CD4-positive, alpha-beta T cell treated with Interleukin-15 for 4 hours (primary cell): ENCODE measurements at regions not wholly inside any gene's neighbourhood (a gene's known extent, or its start where the extent isn't known, plus 50 kb on each side); places are given as distances from the start of the nearest gene placed in this dataset.

Experiments
- DNase-seq: peaks from one replicate; pipeline ENCODE4 v3.0.0-alpha.2; 2020; ENCODE audit warnings: low spot score

DNA sequence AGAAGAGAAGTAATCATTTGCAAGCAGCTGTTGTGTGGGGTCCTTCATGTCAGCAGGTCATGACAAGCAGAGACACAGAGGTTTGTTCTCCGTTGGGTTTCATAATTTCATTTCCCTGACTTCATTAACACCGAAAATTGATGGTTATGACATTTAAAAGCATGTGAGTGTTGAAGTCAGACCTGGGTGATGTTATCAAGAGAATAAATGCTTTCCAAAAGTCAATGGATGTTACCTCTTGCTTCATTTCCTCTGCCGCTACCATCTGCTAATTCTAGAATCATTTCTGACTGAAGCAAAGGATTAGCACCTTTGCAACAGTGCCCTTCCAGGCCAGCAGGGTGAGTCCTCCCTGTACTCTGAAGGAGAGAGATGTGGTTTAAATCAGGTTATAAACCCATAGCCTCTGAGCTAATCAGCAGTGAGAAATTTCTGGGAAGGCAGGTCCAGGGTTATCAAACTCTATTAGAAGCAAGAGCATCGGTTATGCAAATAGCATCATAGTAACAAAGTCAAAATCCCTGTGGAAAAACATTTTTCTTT lies 446.2 kb downstream of the PIK3C3 start:
- no peak for DNase-seq

DNA sequence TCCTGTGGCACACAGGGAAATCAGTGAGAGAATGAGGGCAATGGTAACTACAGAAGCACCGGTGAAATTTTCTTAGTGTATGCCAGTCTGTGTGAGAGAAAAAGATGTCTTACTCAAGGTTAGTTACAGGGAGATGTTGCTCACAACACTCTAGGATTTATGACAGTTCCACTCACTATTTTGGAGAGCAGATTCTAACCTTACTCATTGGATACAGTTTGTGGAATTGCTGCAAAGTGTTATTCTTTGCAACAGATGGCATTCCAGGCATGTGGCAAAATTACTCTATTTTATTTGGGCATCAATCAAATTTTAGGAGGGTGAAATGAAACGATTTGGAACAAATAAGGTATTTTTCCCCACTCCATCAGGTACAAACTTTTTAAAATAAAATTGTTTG lies 449.1 kb downstream of the PIK3C3 start:
- DNase-seq: no peak

DNA sequence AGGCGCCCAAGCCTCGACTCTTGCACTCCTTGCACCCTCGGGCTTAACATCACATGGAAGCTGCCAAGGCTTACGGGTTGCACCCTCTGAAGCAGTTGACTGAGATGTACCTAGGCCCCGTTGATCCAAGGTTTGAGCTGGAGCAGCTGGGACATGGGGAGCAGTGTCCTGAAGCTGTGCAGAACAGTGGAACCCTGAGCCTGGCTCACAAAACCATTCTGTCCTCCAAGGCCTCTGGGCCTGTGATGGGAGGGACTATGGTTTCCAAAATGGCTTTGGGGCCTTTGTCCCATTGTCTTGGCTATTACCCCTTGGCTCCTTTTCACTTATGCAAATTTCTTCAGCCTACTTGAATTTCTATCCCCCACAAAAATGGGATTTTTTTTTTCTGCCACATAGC lies 454.0 kb downstream of the PIK3C3 start:
- no peak for DNase-seq

DNA sequence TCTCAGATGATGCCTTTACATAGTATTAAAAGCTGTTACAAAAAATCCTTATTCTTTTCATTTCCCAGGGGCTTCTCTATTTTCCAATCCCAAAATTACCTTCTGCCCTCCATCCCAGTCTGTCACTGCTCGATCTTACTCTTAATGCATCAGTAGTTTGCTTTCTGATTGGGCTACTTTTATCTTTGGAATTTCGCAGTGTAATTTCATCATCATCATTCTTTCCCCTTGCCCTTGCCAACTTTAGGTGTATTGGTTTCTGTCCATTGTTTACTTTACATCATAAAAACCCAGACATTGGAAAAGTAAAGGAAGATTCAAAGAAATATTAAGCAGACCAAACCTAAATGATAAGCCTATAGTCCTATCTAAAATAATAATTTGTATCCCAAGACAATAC lies 457.2 kb downstream of the PIK3C3 start:
- DNase-seq: no peak

DNA sequence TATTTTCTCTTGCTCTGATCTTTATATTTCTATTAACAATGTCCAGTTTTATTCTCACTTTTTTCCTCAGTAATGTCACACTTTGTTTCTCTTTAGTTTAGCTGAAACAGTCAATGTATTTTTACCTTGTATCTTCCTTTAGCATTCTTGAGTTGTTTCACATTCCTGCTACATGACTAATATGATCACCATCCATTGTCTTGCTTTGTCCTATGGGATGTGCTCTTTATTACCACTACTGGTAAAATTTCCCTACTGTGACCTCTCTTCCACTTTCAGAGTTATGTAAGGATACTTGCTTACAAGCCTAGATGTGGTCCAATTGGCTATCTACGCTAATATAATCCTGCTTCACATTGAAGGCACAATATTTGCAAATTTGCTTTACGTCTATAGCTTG lies 457.9 kb downstream of the PIK3C3 start:
- no peak for DNase-seq

DNA sequence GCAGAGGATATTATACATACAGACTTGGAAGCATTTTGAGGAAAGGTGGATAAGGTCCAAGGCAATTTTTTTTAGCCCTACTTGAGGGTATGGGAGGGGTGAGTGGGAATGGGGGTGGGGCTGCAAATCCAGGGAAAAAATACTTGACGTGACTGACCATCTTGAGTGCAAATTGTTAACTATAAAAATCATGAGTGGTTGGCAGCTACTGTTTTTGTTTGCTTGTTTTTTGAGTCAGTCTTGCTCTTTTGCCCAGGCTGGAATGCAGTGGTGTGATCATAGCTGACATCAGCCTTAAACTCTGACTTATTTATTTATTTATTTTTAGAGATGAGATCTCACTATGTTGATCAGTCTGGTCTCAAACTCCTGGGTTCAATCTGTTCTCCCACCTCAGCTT lies 458.8 kb downstream of the PIK3C3 start:
- DNase-seq: no peak

DNA sequence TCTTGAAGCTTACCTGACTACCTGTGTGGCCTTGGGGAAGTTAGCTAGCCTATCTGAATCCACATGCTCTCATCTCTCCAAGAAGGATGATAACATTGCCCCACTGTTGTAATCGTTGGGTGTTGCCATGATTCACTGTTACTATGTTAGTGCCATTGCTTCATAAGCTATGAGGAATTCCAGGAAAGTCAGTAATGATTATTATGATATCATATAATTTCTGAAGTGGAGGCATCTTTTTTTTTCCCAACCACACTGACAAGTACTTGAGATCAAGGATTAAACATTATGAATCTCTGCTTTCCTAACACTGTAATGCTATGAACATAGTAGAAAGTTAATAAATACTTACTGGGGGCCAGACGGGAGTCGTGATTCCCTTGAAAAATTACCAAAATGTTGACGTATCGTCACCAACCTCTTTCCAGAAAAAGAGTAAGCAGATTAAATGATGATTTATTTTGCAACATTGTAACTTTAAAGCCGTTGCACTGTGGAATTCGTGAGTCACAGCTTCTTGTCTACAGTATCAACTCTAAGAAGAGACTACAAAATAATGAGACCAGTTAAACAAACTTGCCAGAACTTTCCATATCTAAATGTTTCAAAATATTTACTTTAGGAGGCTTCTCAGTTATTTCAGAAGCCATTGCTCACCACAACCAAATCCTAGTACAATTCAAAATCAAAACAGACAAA lies 459.9 kb downstream of the PIK3C3 start:
- no peak for DNase-seq

DNA sequence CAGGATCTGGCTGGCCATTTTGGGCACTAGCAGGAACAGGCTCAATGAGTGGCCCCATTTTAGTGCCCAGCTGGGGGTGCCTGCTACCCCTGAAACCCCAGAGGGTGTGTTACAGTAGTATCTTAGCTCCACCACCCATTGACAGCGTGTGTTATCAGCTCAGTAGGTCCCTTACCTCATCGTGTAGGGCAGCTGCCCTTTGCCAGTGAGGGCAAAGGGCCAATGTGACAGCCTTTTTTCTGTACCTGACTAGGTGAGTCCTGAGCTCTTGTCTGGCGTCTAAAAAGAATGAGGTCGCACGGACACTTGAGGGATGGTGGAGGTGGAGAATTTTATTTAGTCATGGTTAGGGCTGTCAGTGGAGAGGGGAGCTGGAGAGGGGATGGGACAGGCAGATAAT lies 462.2 kb downstream of the PIK3C3 start:
- DNase-seq: no peak

DNA sequence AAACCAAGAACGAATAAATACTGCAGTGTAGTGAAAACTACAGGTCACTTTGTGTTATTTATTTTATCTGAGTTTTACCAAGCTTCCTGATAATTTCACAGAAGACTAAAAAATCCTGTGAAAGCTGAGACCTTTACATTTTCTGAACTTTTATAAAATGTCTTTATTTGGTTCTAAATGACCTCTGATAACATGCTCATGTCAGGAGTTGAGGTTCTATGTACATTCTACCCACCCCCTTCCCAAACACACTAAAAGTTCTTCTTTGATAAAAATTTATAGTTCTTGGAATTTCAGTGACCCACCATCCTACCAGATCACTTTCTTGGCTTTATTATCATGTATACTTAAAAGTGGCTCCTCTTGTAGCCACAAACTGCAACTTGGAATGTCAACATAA lies 463.1 kb downstream of the PIK3C3 start:
- no peak for DNase-seq

DNA sequence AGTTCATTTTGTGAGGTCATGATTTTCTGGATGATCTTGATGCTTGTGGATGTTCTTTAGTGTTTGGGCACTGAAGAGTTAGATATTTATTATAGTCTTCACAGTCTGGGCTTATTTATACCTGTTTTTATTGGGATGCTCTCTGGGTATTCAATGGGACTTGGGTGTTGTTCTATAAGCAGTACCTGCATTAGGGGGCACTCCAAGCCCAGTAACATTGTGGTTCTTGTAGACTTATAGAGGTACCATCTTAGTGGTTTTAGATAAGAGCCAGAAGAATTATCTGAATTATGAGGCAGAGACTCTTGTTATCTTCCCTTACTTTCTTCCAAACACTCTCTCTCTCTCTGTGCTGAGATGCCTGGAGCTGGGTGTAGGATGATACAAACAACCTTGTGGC lies 470.0 kb downstream of the PIK3C3 start:
- no peak for DNase-seq

DNA sequence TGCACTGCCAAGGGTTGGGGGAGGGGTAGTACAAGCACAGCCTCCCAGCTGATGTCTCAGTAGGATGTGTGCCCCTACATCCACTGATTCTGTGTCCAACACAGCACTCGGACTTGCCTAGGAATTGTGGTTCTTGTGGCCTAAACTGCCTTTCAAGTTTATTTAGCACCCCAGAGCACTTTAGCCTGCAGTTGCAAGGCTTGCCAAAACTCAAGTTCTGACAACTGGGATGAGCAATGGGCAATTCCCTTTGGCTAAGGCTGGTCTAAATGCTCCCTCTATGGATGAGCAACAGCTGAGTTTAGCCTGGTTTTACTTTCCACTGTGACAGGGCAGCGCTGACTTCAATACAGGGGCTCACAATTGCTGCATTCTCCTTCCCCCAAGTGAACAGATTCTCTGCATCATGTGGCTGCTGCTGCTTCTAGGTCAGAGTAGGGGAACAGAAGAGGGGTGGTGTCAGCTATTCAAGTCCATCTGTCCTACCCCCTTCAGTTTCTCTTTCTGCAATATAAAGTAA lies 471.5 kb downstream of the PIK3C3 start:
- DNase-seq: no peak

DNA sequence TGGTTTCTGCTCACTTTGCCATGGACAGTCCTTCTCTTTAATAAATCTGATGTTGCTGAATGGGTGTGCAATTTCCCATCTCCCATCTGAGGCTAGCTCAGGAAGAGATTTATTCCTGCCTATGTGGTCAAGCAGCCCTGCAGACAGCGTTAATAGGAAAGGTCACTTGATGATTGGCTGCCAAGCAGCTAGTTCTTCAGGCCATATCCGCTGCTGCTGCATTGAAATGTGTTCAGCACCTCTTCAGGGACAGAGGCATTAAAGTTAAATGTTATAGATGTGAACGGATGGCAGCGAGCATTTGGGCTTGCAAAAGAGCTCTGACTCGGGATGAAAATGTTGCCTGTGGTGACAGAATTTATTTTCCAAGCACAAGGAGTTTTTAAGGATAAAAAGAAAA lies 474.2 kb downstream of the PIK3C3 start:
- no peak for DNase-seq

DNA sequence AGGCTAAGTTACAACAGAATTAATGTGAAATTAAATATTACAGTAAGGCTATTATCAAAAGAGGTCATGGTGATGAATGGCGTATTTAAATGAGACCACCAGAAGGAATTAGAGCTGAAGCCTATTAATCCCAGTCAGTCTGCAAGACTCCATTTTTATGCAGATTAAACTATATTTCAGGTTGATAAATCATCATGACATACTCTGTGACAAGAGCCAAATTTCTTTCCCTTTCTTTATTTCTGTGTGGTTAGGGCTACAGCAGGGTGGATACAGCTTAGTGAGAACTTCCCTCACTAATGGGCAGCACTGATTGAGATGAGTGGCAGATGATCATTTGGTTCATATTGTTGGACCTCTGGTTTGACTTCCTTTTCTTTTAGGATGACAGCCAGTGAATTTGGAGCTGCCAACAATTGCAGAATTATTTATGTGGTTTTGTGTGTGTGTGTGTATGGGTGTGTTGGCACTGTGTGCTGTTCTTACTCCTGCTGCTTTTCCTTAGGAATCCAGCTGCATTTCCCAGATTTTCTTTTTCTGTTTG lies 481.3 kb downstream of the PIK3C3 start:
- no peak for DNase-seq

DNA sequence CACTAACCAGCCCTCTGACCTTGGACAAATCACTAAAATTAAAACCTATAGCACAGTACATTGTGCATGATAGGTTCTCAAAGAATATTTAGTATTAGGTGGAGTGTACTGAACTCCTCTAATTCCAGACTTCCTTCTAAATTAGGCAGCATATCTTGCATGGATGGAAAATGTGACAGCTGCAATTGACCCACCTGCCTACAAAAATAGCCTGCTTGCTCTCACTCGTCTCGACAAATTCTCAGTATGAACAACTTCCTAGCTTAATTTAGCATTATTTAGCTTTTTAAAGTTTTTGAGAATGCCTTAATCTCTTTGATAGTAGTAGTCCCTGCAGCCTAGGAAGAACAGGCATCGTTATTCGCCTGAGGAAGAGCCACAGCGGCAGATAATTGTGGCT lies 482.0 kb downstream of the PIK3C3 start:
- DNase-seq: no peak

DNA sequence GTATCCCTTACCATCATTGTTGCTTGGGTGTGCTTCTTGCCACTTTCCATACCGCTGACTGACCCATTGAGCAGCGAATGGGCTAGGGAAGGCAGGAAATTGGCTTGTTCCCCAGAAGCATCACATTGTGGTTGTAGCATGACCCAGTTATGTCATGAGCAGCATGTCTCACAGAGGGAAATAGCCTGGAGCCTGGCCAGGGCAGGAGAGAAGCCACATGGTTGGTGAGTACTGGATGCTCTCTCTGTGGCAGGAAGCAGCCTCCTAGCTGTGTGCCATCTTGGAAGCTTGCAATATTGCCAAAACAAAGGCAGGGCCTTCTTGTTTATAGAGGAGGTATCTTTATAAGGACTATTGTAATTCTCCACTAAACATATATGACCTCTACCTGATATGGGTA lies 482.6 kb downstream of the PIK3C3 start:
- DNase-seq: no peak

DNA sequence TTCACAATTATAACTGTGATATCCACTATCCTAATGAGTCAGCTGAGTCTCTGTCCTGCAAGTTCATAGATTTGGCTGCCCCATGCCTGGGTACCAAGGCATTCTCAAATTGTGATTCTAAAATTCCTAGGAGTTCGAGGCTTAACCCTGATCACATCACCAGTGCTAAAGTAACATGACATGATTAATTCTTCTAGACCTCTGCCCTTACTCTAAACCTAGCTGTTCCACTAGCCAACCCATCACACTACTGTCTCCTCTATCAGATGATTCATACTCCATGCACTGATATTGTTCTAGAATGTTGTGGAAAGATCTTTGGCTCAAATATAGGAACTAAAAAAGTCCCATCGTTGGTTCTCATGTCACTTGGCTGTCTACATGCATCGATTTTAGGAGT lies 487.6 kb downstream of the PIK3C3 start:
- no peak for DNase-seq

DNA sequence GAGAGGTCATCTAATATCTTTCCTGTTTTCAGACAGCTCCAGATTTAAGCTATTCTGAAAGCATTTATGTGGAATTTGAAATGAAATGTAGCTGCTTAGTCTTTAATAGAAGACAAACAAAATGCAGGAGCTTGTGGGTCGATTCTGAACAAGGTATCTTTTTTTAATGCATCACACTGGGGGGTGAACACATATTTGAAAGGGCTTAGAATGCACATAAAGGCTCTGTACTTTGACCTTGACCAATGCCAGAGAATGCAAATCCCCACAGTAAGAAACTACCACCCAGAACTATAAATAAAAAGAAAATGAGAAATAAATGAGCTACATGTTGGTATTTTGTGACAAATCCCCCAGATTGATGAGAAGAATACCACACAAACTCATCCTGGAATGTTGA lies 489.3 kb downstream of the PIK3C3 start:
- no peak for DNase-seq

DNA sequence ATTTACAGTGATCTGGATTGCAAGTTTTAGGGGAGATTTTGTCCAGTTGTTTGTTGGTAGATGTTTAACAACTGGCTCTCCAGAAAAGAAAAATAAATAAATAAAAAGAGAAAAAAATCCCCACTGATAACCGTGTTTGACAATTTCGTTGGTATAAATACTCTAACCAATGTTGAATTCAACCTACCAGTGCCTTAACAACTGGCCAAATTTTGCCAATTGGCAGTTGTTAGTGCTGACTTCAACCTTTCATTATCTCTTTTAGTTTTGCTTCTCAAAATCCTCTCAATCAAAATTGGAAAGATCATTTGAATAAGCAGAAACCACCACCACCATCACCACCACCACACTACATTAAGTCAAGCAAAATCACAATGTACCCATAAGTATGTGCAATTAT lies 490.3 kb downstream of the PIK3C3 start:
- DNase-seq: no peak

DNA sequence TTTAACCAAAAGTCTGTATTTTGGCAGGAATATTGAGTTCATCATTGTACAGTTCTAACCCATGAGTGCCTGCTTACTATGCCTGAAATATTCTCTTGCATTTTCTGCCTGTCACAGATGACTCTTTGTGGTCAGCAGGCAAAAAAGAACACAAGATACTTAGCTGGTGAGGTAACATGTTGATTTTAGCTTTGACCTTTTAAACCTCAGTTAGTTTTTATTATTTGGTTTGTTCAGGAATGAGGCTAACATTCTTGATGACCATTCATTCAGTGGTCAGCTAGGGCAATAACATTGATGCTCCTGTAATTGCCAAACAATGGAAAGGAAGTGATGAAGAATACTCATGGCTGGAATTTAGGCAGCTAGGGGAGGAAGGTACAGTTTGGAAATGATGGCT lies 491.2 kb downstream of the PIK3C3 start:
- DNase-seq: no peak

DNA sequence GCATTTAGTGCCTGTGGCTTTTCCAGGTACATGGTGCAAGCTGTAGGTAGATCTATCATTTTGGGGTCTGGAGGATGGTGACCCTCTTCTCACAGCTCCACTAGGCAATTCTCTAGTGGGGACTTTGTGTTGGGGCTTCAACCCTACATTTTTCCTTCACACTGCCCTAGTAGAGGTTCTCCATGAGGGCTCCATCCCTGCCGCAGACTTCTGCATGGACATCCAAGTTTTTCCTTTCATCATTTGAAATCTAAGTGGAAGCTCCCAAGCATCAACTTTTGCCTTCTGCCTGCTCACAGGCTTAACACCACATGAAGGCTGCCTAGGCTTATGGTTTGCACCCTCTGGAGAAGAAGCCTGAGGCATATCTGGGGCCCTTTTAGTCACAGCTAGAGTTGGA lies 492.7 kb downstream of the PIK3C3 start:
- DNase-seq: no peak

DNA sequence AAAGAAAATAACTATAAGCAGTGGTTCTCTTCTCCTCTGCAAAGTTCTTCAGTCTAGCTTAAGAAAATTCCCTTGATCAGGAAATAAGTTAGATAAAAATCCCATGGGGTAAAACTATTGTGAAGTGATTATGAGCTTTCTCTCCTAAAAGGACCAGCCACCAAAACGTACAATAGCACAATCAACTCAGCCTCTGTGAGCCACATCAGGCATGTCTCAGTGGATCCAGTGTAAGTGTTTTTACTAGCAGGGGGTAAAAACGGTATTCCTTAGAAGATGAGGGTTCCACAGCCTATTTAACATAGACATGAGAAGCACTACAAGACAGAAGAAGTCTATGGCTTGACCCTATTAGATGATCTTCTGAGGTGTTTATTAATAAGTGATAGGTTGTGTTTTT lies 503.2 kb downstream of the PIK3C3 start:
- DNase-seq: no peak

DNA sequence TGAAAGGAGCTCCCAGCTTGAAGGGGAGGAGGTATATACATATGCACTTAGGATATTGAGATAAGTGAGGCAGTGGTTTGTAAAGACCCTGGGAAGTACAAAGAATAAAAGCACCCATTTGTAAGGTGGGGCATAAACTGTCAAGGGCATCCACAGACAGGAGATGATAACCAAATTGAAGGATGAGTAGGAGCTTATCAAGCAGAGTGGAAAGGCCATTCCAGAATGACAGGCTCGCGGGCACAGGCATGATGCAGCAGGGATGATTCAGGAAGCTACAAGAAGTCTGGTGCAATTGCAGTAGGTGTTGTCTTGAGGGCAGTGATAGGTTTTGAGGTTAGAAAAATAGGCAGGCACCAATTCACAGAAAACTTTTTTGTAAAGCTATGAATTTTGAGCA lies 504.8 kb downstream of the PIK3C3 start:
- no peak for DNase-seq

DNA sequence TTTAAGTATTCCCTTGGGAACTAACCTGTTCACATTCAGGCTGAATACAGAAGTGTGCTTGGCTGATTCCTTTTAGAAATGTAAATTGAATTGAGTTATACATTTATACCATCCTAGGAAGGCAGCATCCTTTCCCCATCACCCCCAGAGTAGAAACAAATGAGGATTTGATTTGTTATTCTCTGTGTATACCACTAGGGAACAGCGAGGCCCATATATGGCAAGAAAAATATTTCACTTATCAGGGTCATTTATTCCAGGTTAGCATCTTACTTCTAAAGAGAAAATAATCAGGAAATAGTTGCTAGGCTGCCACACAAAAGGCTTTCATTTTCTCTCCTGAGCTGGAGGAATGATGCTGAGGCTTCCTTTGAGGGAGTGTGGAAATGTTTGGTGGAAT lies 516.9 kb downstream of the PIK3C3 start:
- no peak for DNase-seq

DNA sequence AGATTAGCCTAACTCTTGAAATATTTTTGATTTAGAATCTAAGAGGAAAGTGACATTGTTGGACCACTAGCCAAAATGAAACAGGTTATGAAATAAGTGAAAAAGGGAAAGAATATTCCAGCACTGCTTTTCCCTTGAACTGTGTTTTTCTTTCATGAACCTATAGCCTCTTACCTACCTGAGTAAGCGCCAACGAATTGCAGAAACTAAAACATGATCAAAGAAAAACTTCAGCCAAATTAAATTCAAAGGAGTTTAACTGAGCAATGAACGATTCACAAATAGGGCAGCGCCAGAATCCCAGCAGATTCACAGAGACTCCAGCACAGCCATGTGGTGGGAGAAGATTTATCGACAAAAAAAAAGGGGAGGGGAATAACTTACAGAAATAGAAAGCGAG lies 518.6 kb downstream of the PIK3C3 start:
- no peak for DNase-seq
